ENCODE measurements at regions not wholly inside any gene's neighbourhood (a gene's known extent, or its start where the extent isn't known, plus 50 kb on each side); places are given as distances from the start of the nearest gene placed in this dataset.

DNA sequence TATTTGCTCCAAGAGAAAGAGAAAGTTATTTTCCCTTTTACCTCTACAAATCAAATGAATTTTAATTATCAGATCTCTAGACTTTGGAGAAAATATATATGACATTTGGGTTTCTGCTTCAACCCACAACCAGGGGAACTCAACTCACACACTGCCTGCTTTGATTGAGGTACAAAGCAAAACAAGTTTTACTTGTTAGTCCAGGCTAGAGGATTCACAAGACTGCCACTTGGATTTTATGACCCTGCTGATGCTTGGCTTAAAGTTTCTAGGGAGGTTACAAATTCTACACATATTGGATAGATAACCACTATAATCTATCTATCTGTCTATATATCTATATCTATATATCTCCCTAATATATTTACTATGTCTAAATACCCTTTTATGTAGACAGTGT, 467.3 kb upstream of the RGS18 start:
- H2BK120ac ChIP-seq (ENCODE audit: low read depth, low read length, poor library complexity, severe bottlenecking) = no peak overlapping the region
- H3K56ac ChIP-seq (ENCODE audit: insufficient read length, low read depth, low read length) = no peak overlapping the region
- peaks cover 21% of the 10 kb centered on the region in 2 experiments for H3K9me3 Mint-ChIP-seq
- no peaks in the 10 kb centered on the region for H3K9me3 ChIP-seq (ENCODE audit: control insufficient read depth, low read depth, low read length)
- H4K5ac ChIP-seq (ENCODE audit: insufficient read length, low read depth, low read length) = no peak overlapping the region
- no peaks in the 10 kb centered on the region for H3K79me2 ChIP-seq (ENCODE audit: insufficient read depth, low read length)
- no peak for DNase-seq
- no peak overlapping the region for H3K27ac Mint-ChIP-seq
- H2BK5ac ChIP-seq (ENCODE audit: insufficient read length, low read length) = no peak overlapping the region
- H3K27me3 ChIP-seq (ENCODE audit: insufficient read depth, low read length) = no peaks in the 10 kb centered on the region
- no peak overlapping the region for H2AK5ac ChIP-seq (ENCODE audit: insufficient read length, low read length)
- H3K27me3 Mint-ChIP-seq (ENCODE audit: low read depth) = peaks cover 1% of the 10 kb centered on the region; the same call in 1 of the 2 replicates
- H4K20me1 ChIP-seq (ENCODE audit: control insufficient read depth, insufficient read depth, insufficient read length) = no peaks in the 10 kb centered on the region
- H3K14ac ChIP-seq (ENCODE audit: insufficient read depth, low read length) = no peak overlapping the region
- no peaks in the 10 kb centered on the region for H3K4me1 ChIP-seq (ENCODE audit: insufficient read depth, low read length)
- H4K91ac ChIP-seq (ENCODE audit: insufficient read length, low read depth, low read length) = no peak overlapping the region
- H3K4me3 Mint-ChIP-seq = no peak overlapping the region
- no peak overlapping the region for H2BK12ac ChIP-seq (ENCODE audit: insufficient read length, low read depth, low read length)
- H2BK15ac ChIP-seq (ENCODE audit: low read depth, low read length) = no peak overlapping the region
- H3K18ac ChIP-seq (ENCODE audit: insufficient read length, low read depth, low read length) = no peak overlapping the region
- no peak overlapping the region for H3K23ac ChIP-seq (ENCODE audit: insufficient read length, low read depth, low read length)
- no peak overlapping the region for H2AFZ ChIP-seq (ENCODE audit: low read length)
- H3K23me2 ChIP-seq (ENCODE audit: insufficient read length, low read depth, low read length, poor library complexity, severe bottlenecking) = no peaks in the 10 kb centered on the region
- H4K8ac ChIP-seq (replicated peaks; ENCODE audit: insufficient read length, low read depth, low read length) = no peak overlapping the region
- no peak overlapping the region for H2BK20ac ChIP-seq (ENCODE audit: low read depth, low read length, poor library complexity, severe bottlenecking)
- no peaks in the 10 kb centered on the region for H3K79me1 ChIP-seq (ENCODE audit: insufficient read depth, low read depth, low read length, poor library complexity, severe bottlenecking)
- H3T11ph ChIP-seq (ENCODE audit: low read length) = no peak overlapping the region
- TF ChIP-seq, protein P1, sequence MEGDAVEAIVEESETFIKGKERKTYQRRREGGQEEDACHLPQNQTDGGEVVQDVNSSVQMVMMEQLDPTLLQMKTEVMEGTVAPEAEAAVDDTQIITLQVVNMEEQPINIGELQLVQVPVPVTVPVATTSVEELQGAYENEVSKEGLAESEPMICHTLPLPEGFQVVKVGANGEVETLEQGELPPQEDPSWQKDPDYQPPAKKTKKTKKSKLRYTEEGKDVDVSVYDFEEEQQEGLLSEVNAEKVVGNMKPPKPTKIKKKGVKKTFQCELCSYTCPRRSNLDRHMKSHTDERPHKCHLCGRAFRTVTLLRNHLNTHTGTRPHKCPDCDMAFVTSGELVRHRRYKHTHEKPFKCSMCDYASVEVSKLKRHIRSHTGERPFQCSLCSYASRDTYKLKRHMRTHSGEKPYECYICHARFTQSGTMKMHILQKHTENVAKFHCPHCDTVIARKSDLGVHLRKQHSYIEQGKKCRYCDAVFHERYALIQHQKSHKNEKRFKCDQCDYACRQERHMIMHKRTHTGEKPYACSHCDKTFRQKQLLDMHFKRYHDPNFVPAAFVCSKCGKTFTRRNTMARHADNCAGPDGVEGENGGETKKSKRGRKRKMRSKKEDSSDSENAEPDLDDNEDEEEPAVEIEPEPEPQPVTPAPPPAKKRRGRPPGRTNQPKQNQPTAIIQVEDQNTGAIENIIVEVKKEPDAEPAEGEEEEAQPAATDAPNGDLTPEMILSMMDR (conservative IDR thresholded peaks at IDR 0.05) = no peak
- H3K4ac ChIP-seq (ENCODE audit: low read depth, low read length) = no peak overlapping the region
- no peak overlapping the region for H3K27ac ChIP-seq (ENCODE audit: insufficient read length, low read depth, low read length)
- H3K9ac ChIP-seq (ENCODE audit: extremely low read depth, insufficient read length, low read length) = no peak overlapping the region
- no peak overlapping the region for H3K4me2 ChIP-seq (ENCODE audit: insufficient read depth, insufficient read length, low read length)
- H3K36me3 Mint-ChIP-seq (ENCODE audit: insufficient read depth in 1 of 3, low read depth in 3 of 3) = peaks cover 9 to 18% (median 12%) of the 10 kb centered on the region in 3 experiments
- H3K4me1 Mint-ChIP-seq = no peaks in the 10 kb centered on the region
